ENCODE measurements at regions not wholly inside any gene's neighbourhood (a gene's known extent, or its start where the extent isn't known, plus 50 kb on each side); places are given as distances from the start of the nearest gene placed in this dataset.

DNA sequence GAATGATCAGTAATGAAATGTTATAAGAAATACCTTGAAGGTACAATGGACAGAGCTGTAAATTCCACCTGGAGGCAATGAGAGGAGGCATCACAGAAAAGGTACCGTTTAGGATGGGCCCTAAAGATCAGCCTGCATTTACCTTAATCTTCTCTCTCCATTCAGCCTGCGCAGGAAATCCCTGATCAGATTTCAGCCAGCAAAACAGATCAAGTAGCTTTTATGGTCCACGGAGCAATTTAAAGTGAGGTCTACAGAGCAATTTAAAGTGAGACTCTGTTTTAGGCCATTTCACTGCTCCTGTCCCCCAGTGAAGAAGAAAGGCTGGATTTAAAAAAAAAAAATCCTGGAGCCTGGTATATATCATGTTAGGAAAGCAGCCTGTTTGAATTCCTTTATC, 195.1 kb upstream of the VCX start:
- Histone ChIP-seq H3K9me2 (ENCODE audit: low read depth, low read length) (no peaks in the 10 kb centered on the region), H3K4me1 (ENCODE audit: insufficient read depth, low read length, severe bottlenecking) (no peaks in the 10 kb centered on the region), H2AFZ (ENCODE audit: low read length) (no peak overlapping the region), H3K27me3 (ENCODE audit: insufficient read depth, low read length) (no peaks in the 10 kb centered on the region), H4K20me1 (ENCODE audit: insufficient read depth, low read length) (no peaks in the 10 kb centered on the region), H3K36me3 (ENCODE audit: insufficient read depth, low read length) (no peaks in the 10 kb centered on the region), H3K27ac (ENCODE audit: low read depth, low read length, poor library complexity, severe bottlenecking) (no peak overlapping the region), H3K4me2 (ENCODE audit: low read length) (no peak overlapping the region), H3K9me3 (ENCODE audit: low read length) (no peaks in the 10 kb centered on the region), H3K9ac (ENCODE audit: low read length) (no peak overlapping the region), H3K79me2 (ENCODE audit: insufficient read depth, low read length) (no peaks in the 10 kb centered on the region), H3K4me3 (ENCODE audit: low read depth, low read length, poor library complexity, severe bottlenecking) (no peak overlapping the region), H3F3A (ENCODE audit: insufficient read depth, low read length) (no peaks in the 10 kb centered on the region)
- TF ChIP-seq, protein P1, sequence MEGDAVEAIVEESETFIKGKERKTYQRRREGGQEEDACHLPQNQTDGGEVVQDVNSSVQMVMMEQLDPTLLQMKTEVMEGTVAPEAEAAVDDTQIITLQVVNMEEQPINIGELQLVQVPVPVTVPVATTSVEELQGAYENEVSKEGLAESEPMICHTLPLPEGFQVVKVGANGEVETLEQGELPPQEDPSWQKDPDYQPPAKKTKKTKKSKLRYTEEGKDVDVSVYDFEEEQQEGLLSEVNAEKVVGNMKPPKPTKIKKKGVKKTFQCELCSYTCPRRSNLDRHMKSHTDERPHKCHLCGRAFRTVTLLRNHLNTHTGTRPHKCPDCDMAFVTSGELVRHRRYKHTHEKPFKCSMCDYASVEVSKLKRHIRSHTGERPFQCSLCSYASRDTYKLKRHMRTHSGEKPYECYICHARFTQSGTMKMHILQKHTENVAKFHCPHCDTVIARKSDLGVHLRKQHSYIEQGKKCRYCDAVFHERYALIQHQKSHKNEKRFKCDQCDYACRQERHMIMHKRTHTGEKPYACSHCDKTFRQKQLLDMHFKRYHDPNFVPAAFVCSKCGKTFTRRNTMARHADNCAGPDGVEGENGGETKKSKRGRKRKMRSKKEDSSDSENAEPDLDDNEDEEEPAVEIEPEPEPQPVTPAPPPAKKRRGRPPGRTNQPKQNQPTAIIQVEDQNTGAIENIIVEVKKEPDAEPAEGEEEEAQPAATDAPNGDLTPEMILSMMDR (IDR thresholded peaks at IDR 0.05; ENCODE audit: low read length), result no peak
- no peak for TF ChIP-seq EZH2 (IDR thresholded peaks at IDR 0.05; ENCODE audit: borderline replicate concordance, low read length)

GRCh38 chrX:7641141-7641540, 201.8 kb upstream of the VCX start:
- H3K9me3 ChIP-seq (ENCODE audit: low read length), result no peaks in the 10 kb centered on the region
- no peaks in the 10 kb centered on the region for H3K79me2 ChIP-seq (ENCODE audit: insufficient read depth, low read length)
- no peak overlapping the region for H3K27ac ChIP-seq (ENCODE audit: low read depth, low read length, poor library complexity, severe bottlenecking)
- H3K9ac ChIP-seq (ENCODE audit: low read length), result no peak overlapping the region
- no peaks in the 10 kb centered on the region for H3K9me2 ChIP-seq (ENCODE audit: low read depth, low read length)
- H3K27me3 ChIP-seq (ENCODE audit: insufficient read depth, low read length), result no peaks in the 10 kb centered on the region
- no peak overlapping the region for H2AFZ ChIP-seq (ENCODE audit: low read length)
- no peak overlapping the region for H3K4me2 ChIP-seq (ENCODE audit: low read length)
- H4K20me1 ChIP-seq (ENCODE audit: insufficient read depth, low read length), result no peaks in the 10 kb centered on the region
- H3K36me3 ChIP-seq (ENCODE audit: insufficient read depth, low read length), result no peaks in the 10 kb centered on the region
- no peaks in the 10 kb centered on the region for H3K4me1 ChIP-seq (ENCODE audit: insufficient read depth, low read length, severe bottlenecking)
- TF ChIP-seq EZH2 (IDR thresholded peaks at IDR 0.05; ENCODE audit: borderline replicate concordance, low read length), result no peak
- TF ChIP-seq, protein P1 (IDR thresholded peaks at IDR 0.05; ENCODE audit: low read length), result no peak
- H3K4me3 ChIP-seq (ENCODE audit: low read depth, low read length, poor library complexity, severe bottlenecking), result no peak overlapping the region
- no peaks in the 10 kb centered on the region for H3F3A ChIP-seq (ENCODE audit: insufficient read depth, low read length)

DNA sequence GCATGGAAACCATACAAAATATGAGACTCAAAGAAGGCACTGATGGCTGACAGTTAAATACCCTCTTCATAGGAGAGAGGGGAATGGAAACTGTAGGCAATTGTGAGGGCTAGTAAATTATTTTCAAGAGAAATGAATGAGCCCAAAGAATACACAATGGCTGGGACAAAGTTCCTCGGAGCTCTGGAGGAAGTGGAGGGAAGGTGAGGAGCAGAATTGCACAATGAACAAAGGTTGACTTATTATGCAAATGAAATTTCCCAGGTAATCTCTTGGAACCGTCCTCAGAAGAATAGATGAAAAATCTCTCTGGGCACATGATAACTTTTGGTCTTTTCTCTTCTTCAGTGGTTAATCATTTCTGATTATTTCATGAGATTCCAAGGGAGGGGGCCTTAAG, 202.6 kb upstream of the VCX start:
- Histone ChIP-seq H3K9me3 (ENCODE audit: low read length) (no peaks in the 10 kb centered on the region), H2AFZ (ENCODE audit: low read length) (no peak overlapping the region), H3F3A (ENCODE audit: insufficient read depth, low read length) (no peaks in the 10 kb centered on the region), H3K9me2 (ENCODE audit: low read depth, low read length) (no peaks in the 10 kb centered on the region), H3K4me1 (ENCODE audit: insufficient read depth, low read length, severe bottlenecking) (no peaks in the 10 kb centered on the region), H3K4me3 (ENCODE audit: low read depth, low read length, poor library complexity, severe bottlenecking) (no peak overlapping the region), H3K9ac (ENCODE audit: low read length) (no peak overlapping the region), H3K27ac (ENCODE audit: low read depth, low read length, poor library complexity, severe bottlenecking) (no peak overlapping the region), H3K27me3 (ENCODE audit: insufficient read depth, low read length) (no peaks in the 10 kb centered on the region), H3K79me2 (ENCODE audit: insufficient read depth, low read length) (no peaks in the 10 kb centered on the region), H3K4me2 (ENCODE audit: low read length) (no peak overlapping the region), H3K36me3 (ENCODE audit: insufficient read depth, low read length) (no peaks in the 10 kb centered on the region), H4K20me1 (ENCODE audit: insufficient read depth, low read length) (no peaks in the 10 kb centered on the region)
- TF ChIP-seq, protein P1 (IDR thresholded peaks at IDR 0.05; ENCODE audit: low read length), result no peak
- TF ChIP-seq EZH2 (IDR thresholded peaks at IDR 0.05; ENCODE audit: borderline replicate concordance, low read length), result no peak
